Keratinocyte (primary cell): ENCODE measurements at regions not wholly inside any gene's neighbourhood (a gene's known extent, or its start where the extent isn't known, plus 50 kb on each side); places are given as distances from the start of the nearest gene placed in this dataset.

Source experiments
- DNase-seq: peaks from one replicate; pipeline ENCODE4 v3.0.0-alpha.2; 2011; ENCODE audit warnings: low read depth, missing footprints, low spot score
- FAIRE-seq: peaks from 2 replicates; lab custom pipeline; 2011; peaks lifted over from hg19 to GRCh38; lab: Jason Lieb, UNC
- H2AFZ ChIP-seq: 2 replicates; pipeline ENCODE4 v1.6.0; 2012; ENCODE audit warnings: low read length, control low read depth, inconsistent platforms; ENCODE audit not compliant: control insufficient read depth
- H3K27ac ChIP-seq: 2 replicates; pipeline ENCODE4 v1.5.1; 2011; ENCODE audit warnings: low read length; ENCODE audit not compliant: control insufficient read depth, insufficient read depth
- H3K27me3 ChIP-seq: 3 replicates; pipeline ENCODE4 v1.6.0; 2011; ENCODE audit warnings: low read length; ENCODE audit not compliant: control insufficient read depth, insufficient read depth; ENCODE audit errors: extremely low read depth
- H3K36me3 ChIP-seq, 2 experiments: 2 replicates in 1 of 2; 3 replicates in 1 of 2; pipeline ENCODE4 v1.5.1; 2011; ENCODE audit warnings: low read length in 2 of 2, mild to moderate bottlenecking in 1 of 2; ENCODE audit not compliant: control insufficient read depth in 2 of 2, insufficient read depth in 2 of 2; ENCODE audit errors: extremely low read depth in 1 of 2
- H3K4me1 ChIP-seq: 3 replicates; pipeline ENCODE4 v1.5.1; 2011; ENCODE audit warnings: low read length; ENCODE audit not compliant: control insufficient read depth, insufficient read depth; ENCODE audit errors: extremely low read depth
- H3K4me2 ChIP-seq: 3 replicates; pipeline ENCODE4 v1.6.0; 2011; ENCODE audit warnings: low read depth, low read length; ENCODE audit not compliant: control insufficient read depth, insufficient read depth; ENCODE audit errors: extremely low read depth
- H3K4me3 ChIP-seq, 3 experiments: fragments of 200-600 bp in 1 of 3; sonication (generic) in 1 of 3; 2 replicates in 2 of 3; 3 replicates in 1 of 3; pipeline ENCODE4 v1.5.1; 2011 to 2016; ENCODE audit warnings: low read length in 3 of 3, mild to moderate bottlenecking in 3 of 3, control low read depth in 2 of 3, inconsistent platforms in 1 of 3, low read depth in 1 of 3, mixed read lengths in 1 of 3, mixed run types in 1 of 3, moderate library complexity in 1 of 3; ENCODE audit not compliant: control insufficient read depth in 2 of 3, insufficient read depth in 2 of 3; ENCODE audit errors: extremely low read depth in 1 of 3
- H3K79me2 ChIP-seq: 2 replicates; pipeline ENCODE4 v1.6.0; 2012; ENCODE audit warnings: low read length; ENCODE audit not compliant: control insufficient read depth, insufficient read depth
- H3K9ac ChIP-seq: 3 replicates; pipeline ENCODE4 v1.6.0; 2011; ENCODE audit warnings: low read length; ENCODE audit not compliant: control insufficient read depth, insufficient read depth; ENCODE audit errors: extremely low read depth
- H3K9me1 ChIP-seq: 3 replicates; pipeline ENCODE4 v1.6.0; 2011; ENCODE audit warnings: low read length; ENCODE audit not compliant: control insufficient read depth, insufficient read depth; ENCODE audit errors: extremely low read depth
- H3K9me3 ChIP-seq: 2 replicates; pipeline ENCODE4 v1.5.1; 2012; ENCODE audit warnings: low read depth, low read length; ENCODE audit not compliant: control insufficient read depth
- H4K20me1 ChIP-seq: 3 replicates; pipeline ENCODE4 v1.6.0; 2011; ENCODE audit warnings: low read length; ENCODE audit not compliant: control insufficient read depth, insufficient read depth; ENCODE audit errors: extremely low read depth
- CTCF ChIP-seq, 3 experiments: IDR thresholded peaks in 1 of 3; conservative IDR thresholded peaks in 1 of 3; optimal IDR thresholded peaks in 1 of 3; 2 replicates in 2 of 3; 3 replicates in 1 of 3; pipeline versions ENCODE3 to v1.5.1; 2011; ENCODE audit warnings: low read length in 3 of 3, mild to moderate bottlenecking in 3 of 3, moderate library complexity in 2 of 3, control low read depth in 1 of 3, inconsistent platforms in 1 of 3; ENCODE audit not compliant: insufficient read depth in 2 of 3; ENCODE audit errors: extremely low read depth in 1 of 3
- EZH2 ChIP-seq: IDR thresholded peaks from one replicate; pipeline ENCODE4 v1.6.1; 2012; ENCODE audit warnings: inconsistent platforms, mild to moderate bottlenecking, low read length, moderate library complexity
- dilution Hi-C: fragments of 300-500 bp; cut with MboI; formaldehyde crosslinking; loops from one replicate; pipeline ENCODE4 v1.7.0; 2020; ENCODE audit warnings: low sequenced_read_pairs; ENCODE audit not compliant: extremely low pct_ligation_motif_present

- Histone ChIP-seq H3K9me3 (no peaks in the 10 kb centered on the region), H3K27me3 (no peaks in the 10 kb centered on the region), H3K4me3 (no peak overlapping the region), H3K4me2 (no peak overlapping the region), H3K36me3 (no peaks in the 10 kb centered on the region), H4K20me1 (no peaks in the 10 kb centered on the region), H3K9ac (no peak overlapping the region), H2AFZ (no peak overlapping the region), H3K9me1 (no peaks in the 10 kb centered on the region), H3K27ac (no peak overlapping the region), H3K4me1 (no peaks in the 10 kb centered on the region), H3K79me2 (no peaks in the 10 kb centered on the region)
- dilution Hi-C loops, result no loop called here
- DNase-seq (no peak), FAIRE-seq (no peak)
- no peak for TF ChIP-seq EZH2
- TF ChIP-seq CTCF (optimal IDR thresholded peaks at IDR 0.05 in 1 of 3, IDR thresholded peaks at IDR 0.05 in 1 of 3, conservative IDR thresholded peaks at IDR 0.05 in 1 of 3; ENCODE audit: extremely low read depth in 1 of 3, insufficient read depth in 2 of 3, low read length in 3 of 3), result no peak
Observed at GRCh38 chrX:10854594-10854993, 234.2 kb upstream of the MID1 start.

- no peaks in the 10 kb centered on the region for H3K9me3 ChIP-seq
- no peak for DNase-seq
- no peaks in the 10 kb centered on the region for H3K27me3 ChIP-seq
- dilution Hi-C loops, result no loop called here
- H3K9ac ChIP-seq, result no peak overlapping the region
- FAIRE-seq, result no peak
- H3K27ac ChIP-seq, result no peak overlapping the region
- H3K79me2 ChIP-seq, result no peaks in the 10 kb centered on the region
- TF ChIP-seq CTCF (optimal IDR thresholded peaks at IDR 0.05 in 1 of 3, IDR thresholded peaks at IDR 0.05 in 1 of 3, conservative IDR thresholded peaks at IDR 0.05 in 1 of 3; ENCODE audit: extremely low read depth in 1 of 3, insufficient read depth in 2 of 3, low read length in 3 of 3) (no peak), EZH2 (no peak)
- H2AFZ ChIP-seq, result no peak overlapping the region
- no peaks in the 10 kb centered on the region for H4K20me1 ChIP-seq
- no peaks in the 10 kb centered on the region for H3K36me3 ChIP-seq
- no peak overlapping the region for H3K4me3 ChIP-seq
- no peaks in the 10 kb centered on the region for H3K9me1 ChIP-seq
- H3K4me1 ChIP-seq, result no peaks in the 10 kb centered on the region
- no peak overlapping the region for H3K4me2 ChIP-seq
Observed at GRCh38 chrX:10855845-10856244, 235.5 kb upstream of the MID1 start.
